Smooth muscle cell (in vitro differentiated cells): ENCODE measurements at regions not wholly inside any gene's neighbourhood (a gene's known extent, or its start where the extent isn't known, plus 50 kb on each side); places are given as distances from the start of the nearest gene placed in this dataset.

ENCODE experiments used
- DNase-seq: peaks from one replicate; lab custom pipeline; 2025; ENCODE audit not compliant: unreplicated experiment; lab: John Stamatoyannopoulos, UW
- H2AFZ ChIP-seq: fragments of 200-600 bp; sonication (generic); 2 replicates; pipeline ENCODE4 v1.6.0; 2016; ENCODE audit warnings: antibody characterized with exemption, low read depth, mild to moderate bottlenecking
- H3F3A ChIP-seq: fragments of 200-600 bp; sonication (generic); 2 replicates; pipeline ENCODE4 v1.6.0; 2017; ENCODE audit warnings: antibody characterized with exemption, low read depth
- H3K27ac ChIP-seq: fragments of 200-600 bp; sonication (generic); 2 replicates; pipeline ENCODE4 v1.5.1; 2016; ENCODE audit warnings: low read depth, mild to moderate bottlenecking
- H3K27me3 ChIP-seq: fragments of 200-600 bp; sonication (generic); 2 replicates; pipeline ENCODE4 v1.6.1; 2016; ENCODE audit warnings: low read depth, mild to moderate bottlenecking
- H3K36me3 ChIP-seq: fragments of 200-600 bp; sonication (generic); 2 replicates; pipeline ENCODE4 v1.5.1; 2016; ENCODE audit warnings: low read depth
- H3K4me1 ChIP-seq: fragments of 200-600 bp; sonication (generic); 2 replicates; pipeline ENCODE4 v1.5.1; 2016; ENCODE audit warnings: low read depth
- H3K4me2 ChIP-seq: fragments of 200-600 bp; sonication (generic); 2 replicates; pipeline ENCODE4 v1.6.0; 2016; ENCODE audit warnings: mild to moderate bottlenecking
- H3K4me3 ChIP-seq: fragments of 200-600 bp; sonication (generic); 2 replicates; pipeline ENCODE4 v1.5.1; 2016; ENCODE audit warnings: mild to moderate bottlenecking
- H3K79me2 ChIP-seq: fragments of 200-600 bp; sonication (generic); 2 replicates; pipeline ENCODE4 v1.6.0; 2016; ENCODE audit warnings: low read depth, mild to moderate bottlenecking
- H3K9ac ChIP-seq: fragments of 200-600 bp; sonication (generic); 2 replicates; pipeline ENCODE4 v1.6.0; 2016; ENCODE audit warnings: low read depth
- H3K9me3 ChIP-seq: fragments of 200-600 bp; sonication (generic); replicated peaks from 2 replicates; pipeline ENCODE4 v1.5.1; 2016; ENCODE audit warnings: low read depth
- H4K20me1 ChIP-seq: fragments of 200-600 bp; sonication (generic); 2 replicates; pipeline ENCODE4 v1.6.0; 2016; ENCODE audit warnings: low read depth
- WGBS: methylation state at CpG from one replicate; pipeline ENCODE4 v1.1.7; 2016; ENCODE audit warnings: low lambda C conversion rate; 5-methylcytosine and 5-hydroxymethylcytosine counted together
- TF ChIP-seq, protein P1 (sequence below): fragments of 200-600 bp; sonication (generic); IDR thresholded peaks from 2 replicates; pipeline ENCODE4 v1.5.1; 2017; ENCODE audit warnings: borderline replicate concordance, mild to moderate bottlenecking, antibody characterized with exemption; ENCODE audit not compliant: insufficient read depth, poor library complexity, severe bottlenecking

DNA sequence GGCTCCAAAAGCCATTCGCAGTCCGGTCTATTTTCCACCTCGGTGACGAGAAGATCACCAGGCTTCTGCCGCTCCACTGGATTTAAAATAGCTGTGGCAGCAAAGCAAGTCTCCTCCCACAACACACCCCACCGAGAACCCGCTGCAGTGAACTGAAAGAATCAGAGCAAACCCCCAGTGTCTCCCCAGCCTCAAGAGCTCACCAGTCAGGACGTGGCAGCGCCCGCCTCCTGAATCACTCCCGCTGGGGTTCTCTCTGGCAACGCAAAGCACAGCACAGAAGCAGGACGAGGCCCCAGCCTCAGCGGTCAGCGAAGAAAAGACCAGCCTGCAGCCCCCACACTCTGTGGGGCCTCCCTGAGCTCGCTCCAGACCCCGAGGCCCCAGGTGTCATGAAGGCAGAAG lies 126.1 kb upstream of the PPP2R2D start:
- H4K20me1 ChIP-seq, result no peaks in the 10 kb centered on the region
- no peaks in the 10 kb centered on the region for H3K79me2 ChIP-seq
- H3K27ac ChIP-seq, result no peak overlapping the region
- H3K4me1 ChIP-seq, result no peaks in the 10 kb centered on the region
- H3K4me2 ChIP-seq, result no peak overlapping the region
- no peak overlapping the region for H2AFZ ChIP-seq
- H3K9ac ChIP-seq, result no peak overlapping the region
- no peaks in the 10 kb centered on the region for H3K36me3 ChIP-seq
- peaks cover 4% of the 10 kb centered on the region for H3K27me3 ChIP-seq
- TF ChIP-seq, protein P1, sequence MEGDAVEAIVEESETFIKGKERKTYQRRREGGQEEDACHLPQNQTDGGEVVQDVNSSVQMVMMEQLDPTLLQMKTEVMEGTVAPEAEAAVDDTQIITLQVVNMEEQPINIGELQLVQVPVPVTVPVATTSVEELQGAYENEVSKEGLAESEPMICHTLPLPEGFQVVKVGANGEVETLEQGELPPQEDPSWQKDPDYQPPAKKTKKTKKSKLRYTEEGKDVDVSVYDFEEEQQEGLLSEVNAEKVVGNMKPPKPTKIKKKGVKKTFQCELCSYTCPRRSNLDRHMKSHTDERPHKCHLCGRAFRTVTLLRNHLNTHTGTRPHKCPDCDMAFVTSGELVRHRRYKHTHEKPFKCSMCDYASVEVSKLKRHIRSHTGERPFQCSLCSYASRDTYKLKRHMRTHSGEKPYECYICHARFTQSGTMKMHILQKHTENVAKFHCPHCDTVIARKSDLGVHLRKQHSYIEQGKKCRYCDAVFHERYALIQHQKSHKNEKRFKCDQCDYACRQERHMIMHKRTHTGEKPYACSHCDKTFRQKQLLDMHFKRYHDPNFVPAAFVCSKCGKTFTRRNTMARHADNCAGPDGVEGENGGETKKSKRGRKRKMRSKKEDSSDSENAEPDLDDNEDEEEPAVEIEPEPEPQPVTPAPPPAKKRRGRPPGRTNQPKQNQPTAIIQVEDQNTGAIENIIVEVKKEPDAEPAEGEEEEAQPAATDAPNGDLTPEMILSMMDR, result no peak
- no peak for DNase-seq
- H3K9me3 ChIP-seq, result no peaks in the 10 kb centered on the region
- no peak overlapping the region for H3K4me3 ChIP-seq
- WGBS, result 95% methylated on average over 16 of the region's 17 CpGs
- no peaks in the 10 kb centered on the region for H3F3A ChIP-seq

DNA sequence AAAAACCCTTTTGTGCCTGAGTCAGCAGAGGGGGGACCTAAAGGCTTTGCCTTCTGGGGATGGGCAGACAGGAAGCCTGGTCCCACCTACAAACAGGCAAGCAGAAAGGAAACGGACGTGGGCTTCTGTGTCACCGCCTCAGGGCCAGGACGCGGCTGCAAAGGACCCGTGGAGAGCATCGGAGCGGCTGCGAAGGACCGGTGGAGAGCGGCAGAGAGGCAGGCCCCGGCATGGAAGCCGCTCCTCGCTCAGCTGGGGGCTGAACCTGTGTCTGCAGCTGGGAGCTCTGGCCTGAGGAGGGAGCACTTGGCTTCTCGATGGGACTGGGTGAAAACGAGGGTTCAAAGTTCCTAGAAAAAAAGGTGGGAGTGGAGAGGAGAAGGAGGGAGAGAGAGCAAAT lies 125.4 kb upstream of the PPP2R2D start:
- Histone ChIP-seq H3K79me2 (no peaks in the 10 kb centered on the region), H3F3A (no peaks in the 10 kb centered on the region), H3K4me2 (no peak overlapping the region), H3K4me1 (no peaks in the 10 kb centered on the region), H3K36me3 (no peaks in the 10 kb centered on the region), H3K27me3 (peaks cover 4% of the 10 kb centered on the region), H4K20me1 (no peaks in the 10 kb centered on the region), H3K27ac (no peak overlapping the region), H3K9ac (no peak overlapping the region), H3K9me3 (no peaks in the 10 kb centered on the region), H3K4me3 (no peak overlapping the region), H2AFZ (no peak overlapping the region)
- no peak for DNase-seq
- WGBS, result 51% methylated on average over 15 of the region's 16 CpGs
- TF ChIP-seq, protein P1, result no peak

DNA sequence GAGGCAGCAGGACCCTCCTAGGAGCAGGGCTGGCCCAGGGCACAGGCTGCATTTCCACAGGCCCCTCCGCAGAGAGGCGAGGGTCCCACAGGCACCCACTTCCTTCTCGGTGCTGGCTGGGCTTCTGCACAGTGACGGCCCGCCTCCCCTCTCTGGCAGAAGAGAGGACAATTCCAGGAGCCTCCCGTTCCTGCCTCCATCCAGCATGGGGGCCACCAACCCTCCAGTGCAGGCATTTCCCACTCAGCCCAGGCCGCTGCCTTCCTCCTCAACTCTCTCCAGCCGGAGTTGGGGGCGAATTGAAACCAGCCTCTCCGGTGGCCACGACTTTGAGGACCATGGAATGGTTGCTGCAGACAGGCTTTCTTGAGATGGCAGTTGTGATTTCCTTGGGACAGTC lies 125.0 kb upstream of the PPP2R2D start:
- no peak overlapping the region for H2AFZ ChIP-seq
- H3K9ac ChIP-seq, result no peak overlapping the region
- H3K4me3 ChIP-seq, result no peak overlapping the region
- H3K36me3 ChIP-seq, result no peaks in the 10 kb centered on the region
- H3F3A ChIP-seq, result no peaks in the 10 kb centered on the region
- no peak for DNase-seq
- 85% methylated on average over 11 of the region's 11 CpGs for WGBS
- H3K4me2 ChIP-seq, result no peak overlapping the region
- TF ChIP-seq, protein P1, result no peak
- H3K9me3 ChIP-seq, result no peaks in the 10 kb centered on the region
- H3K27me3 ChIP-seq, result peaks cover 4% of the 10 kb centered on the region
- H4K20me1 ChIP-seq, result no peaks in the 10 kb centered on the region
- H3K4me1 ChIP-seq, result no peaks in the 10 kb centered on the region
- H3K27ac ChIP-seq, result no peak overlapping the region
- H3K79me2 ChIP-seq, result no peaks in the 10 kb centered on the region

DNA sequence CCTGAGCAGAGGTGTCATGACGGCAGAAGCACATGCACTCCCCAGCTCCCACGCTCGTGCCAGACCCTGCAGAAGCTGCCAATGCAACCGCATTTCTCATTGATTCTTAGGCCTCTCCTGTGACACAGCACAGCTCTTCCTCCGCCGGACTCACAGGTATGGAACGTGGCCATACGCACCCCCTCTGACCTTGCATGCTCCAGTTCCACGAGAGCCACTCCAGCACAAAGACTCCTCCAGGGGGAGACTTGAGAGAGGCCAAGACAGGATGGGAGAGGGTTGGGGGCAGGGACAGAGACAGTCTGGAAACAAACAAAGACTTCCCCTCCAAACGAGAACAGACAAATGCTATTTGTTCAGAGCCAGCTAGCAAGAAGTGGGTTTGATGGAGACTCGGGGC lies 124.3 kb upstream of the PPP2R2D start:
- Histone ChIP-seq H3K4me2 (no peak overlapping the region), H3K27ac (no peak overlapping the region), H3K9me3 (no peaks in the 10 kb centered on the region), H3K36me3 (no peaks in the 10 kb centered on the region), H2AFZ (no peak overlapping the region), H3K27me3 (peaks cover 4% of the 10 kb centered on the region), H3K4me3 (no peak overlapping the region), H3K4me1 (no peaks in the 10 kb centered on the region), H3K9ac (no peak overlapping the region), H4K20me1 (no peaks in the 10 kb centered on the region), H3K79me2 (no peaks in the 10 kb centered on the region), H3F3A (no peaks in the 10 kb centered on the region)
- DNase-seq, result no peak
- 88% methylated on average over 11 of the region's 11 CpGs for WGBS
- TF ChIP-seq, protein P1, result no peak
